NB4 (cell line): ENCODE measurements at regions not wholly inside any gene's neighbourhood (a gene's known extent, or its start where the extent isn't known, plus 50 kb on each side); places are given as distances from the start of the nearest gene placed in this dataset.

Source experiments
- DNase-seq: peaks from one replicate; pipeline ENCODE4 v3.0.0; 2010; ENCODE audit warnings: low read depth
- H3K4me3 ChIP-seq: one replicate; pipeline ENCODE4 v1.5.1; 2011; ENCODE audit warnings: mild to moderate bottlenecking, low read depth, low read length, moderate library complexity
- CTCF ChIP-seq: IDR thresholded peaks from one replicate; pipeline ENCODE4 v1.5.1; 2012; ENCODE audit warnings: low read depth, low read length
- MAX ChIP-seq: IDR thresholded peaks from 2 replicates; pipeline ENCODE4 v1.6.1; 2011; ENCODE audit warnings: low read depth, low read length
- MYC ChIP-seq: IDR thresholded peaks from 2 replicates; pipeline ENCODE4 v1.6.1; 2011; ENCODE audit warnings: low read depth, low read length
- POLR2A ChIP-seq: IDR thresholded peaks from 2 replicates; pipeline ENCODE4 v1.6.1; 2011; ENCODE audit warnings: mild to moderate bottlenecking; ENCODE audit not compliant: insufficient read length; ENCODE audit errors: extremely low read depth

GRCh38 chr20:11027224-11027623 lies 353.4 kb upstream of the JAG1 start:
- no peak overlapping the region for H3K4me3 ChIP-seq
- TF ChIP-seq CTCF (no peak), MYC (no peak), POLR2A (no peak), MAX (no peak)
- DNase-seq = no peak

- DNase-seq = no peak
- no peak overlapping the region for H3K4me3 ChIP-seq
- no peak for TF ChIP-seq CTCF
Measured at GRCh38 chr20:11030351-11030750, 356.6 kb upstream of the JAG1 start.

- no peak for DNase-seq
- no peak overlapping the region for H3K4me3 ChIP-seq
- TF ChIP-seq POLR2A (no peak), CTCF (no peak), MAX (no peak), MYC (no peak)
Measured at GRCh38 chr20:11031300-11031699, 357.5 kb upstream of the JAG1 start.

- DNase-seq = no peak
- TF ChIP-seq POLR2A = no peak
- TF ChIP-seq CTCF = no peak
- no peak for TF ChIP-seq MAX
- no peak for TF ChIP-seq MYC
- H3K4me3 ChIP-seq = no peak overlapping the region
Measured at GRCh38 chr20:11032611-11033010, 358.8 kb upstream of the JAG1 start.

GRCh38 chr20:11034025-11034424 lies 360.2 kb upstream of the JAG1 start:
- H3K4me3 ChIP-seq = no peak overlapping the region
- no peak for DNase-seq

More at GRCh38 chr20:11034025-11034424, 360.2 kb upstream of the JAG1 start:
- no peak for TF ChIP-seq POLR2A
- TF ChIP-seq CTCF = no peak
- TF ChIP-seq MAX = no peak
- no peak for TF ChIP-seq MYC
